Mammary epithelial cell (primary cell): ENCODE measurements at regions not wholly inside any gene's neighbourhood (a gene's known extent, or its start where the extent isn't known, plus 50 kb on each side); places are given as distances from the start of the nearest gene placed in this dataset.

Experiments
- CTCF ChIP-seq, 2 donors: IDR thresholded peaks in 1 of 2; conservative IDR thresholded peaks in 1 of 2; 2 replicates each; pipeline ENCODE4 v1.5.1; 2011 to 2012; ENCODE audit warnings: inconsistent platforms in 2 of 2, low read length in 2 of 2, mild to moderate bottlenecking in 2 of 2, control low read depth in 1 of 2, low read depth in 1 of 2; ENCODE audit not compliant: insufficient read depth in 1 of 2; ENCODE audit errors: extremely low read depth in 1 of 2
- EZH2 ChIP-seq: IDR thresholded peaks from 2 replicates; pipeline ENCODE4 v1.6.1; 2012; ENCODE audit warnings: low read length, inconsistent platforms, borderline replicate concordance

DNA sequence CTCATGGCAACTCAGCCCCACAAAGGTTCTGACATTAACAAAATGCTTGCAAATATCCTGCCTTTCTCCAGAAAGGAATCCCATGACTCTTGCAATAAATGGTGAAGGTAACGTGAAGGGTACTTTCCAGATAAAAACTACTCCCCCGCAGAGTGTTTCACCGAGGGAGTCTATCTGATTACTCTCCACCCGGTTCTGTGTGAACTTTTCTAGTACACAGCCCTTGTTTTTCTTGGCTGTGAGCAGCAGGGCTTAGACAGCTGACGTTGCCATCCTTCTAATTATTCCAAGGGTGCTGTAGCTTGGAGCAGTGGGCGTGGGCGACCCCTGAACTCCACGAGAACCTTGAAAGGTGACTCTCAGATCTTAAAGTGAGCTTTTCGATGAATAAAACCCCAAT is 276.0 kb upstream of the IRX4 start:
- no peak for TF ChIP-seq EZH2
- no peak for TF ChIP-seq CTCF (conservative IDR thresholded peaks at IDR 0.05 in 1 of 2, IDR thresholded peaks at IDR 0.05 in 1 of 2; ENCODE audit: extremely low read depth in 1 of 2, insufficient read depth in 1 of 2, low read depth in 1 of 2, low read length in 2 of 2)
